NOMO-1 treated with DMSO at 0.1 percent for 48 hours (cell line): ENCODE measurements at regions not wholly inside any gene's neighbourhood (a gene's known extent, or its start where the extent isn't known, plus 50 kb on each side); places are given as distances from the start of the nearest gene placed in this dataset.

Experiments used
- DNase-seq: peaks from one replicate; lab custom pipeline; 2025; ENCODE audit not compliant: unreplicated experiment; lab: John Stamatoyannopoulos, UW

DNA sequence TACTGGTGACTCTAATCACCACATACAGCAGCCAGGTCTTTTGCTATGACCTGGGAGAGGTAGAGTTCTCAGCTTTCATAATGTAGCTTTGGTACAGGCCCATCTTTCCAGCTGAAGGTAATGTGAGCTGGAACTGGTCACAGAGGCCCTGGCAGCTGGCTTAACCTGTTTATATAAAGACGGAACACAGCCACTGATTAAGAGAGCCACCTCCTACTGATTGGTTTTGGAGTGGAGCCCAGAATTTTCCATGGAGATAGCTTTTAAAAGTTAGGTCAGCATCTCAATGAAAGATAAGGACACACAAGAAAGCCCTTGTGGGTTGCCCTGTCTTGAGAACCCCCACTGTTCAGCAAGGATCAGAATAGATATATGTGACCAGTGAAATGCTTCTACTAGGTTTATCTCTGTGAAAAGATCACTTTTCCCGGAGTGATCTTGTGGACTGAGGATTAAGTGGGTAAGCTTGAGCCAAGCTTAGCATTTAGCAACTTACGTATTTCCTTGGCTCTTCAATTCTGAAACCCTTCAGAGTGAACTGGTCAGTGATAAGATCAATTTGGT lies 213.7 kb upstream of the CITED2 start:
- no peak for DNase-seq

DNA sequence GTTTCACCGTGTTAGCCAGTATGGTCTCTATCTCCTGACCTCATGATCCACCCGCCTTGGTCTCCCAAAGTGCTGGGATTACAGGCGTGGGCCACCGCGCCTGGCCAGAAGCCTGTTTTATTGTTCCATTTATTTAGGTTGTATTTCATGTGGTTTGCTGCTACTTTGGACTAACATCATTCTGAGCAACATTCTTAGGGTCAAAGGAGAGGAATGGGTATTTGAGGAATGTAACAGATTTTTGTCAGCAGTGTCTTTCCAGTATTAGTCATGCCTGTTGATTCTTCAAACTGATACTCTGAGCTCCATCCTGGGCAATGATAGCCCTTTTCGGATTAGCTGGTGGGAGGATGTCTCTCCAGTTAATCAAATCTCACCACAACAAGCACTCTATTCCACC lies 213.0 kb upstream of the CITED2 start:
- DNase-seq = no peak

DNA sequence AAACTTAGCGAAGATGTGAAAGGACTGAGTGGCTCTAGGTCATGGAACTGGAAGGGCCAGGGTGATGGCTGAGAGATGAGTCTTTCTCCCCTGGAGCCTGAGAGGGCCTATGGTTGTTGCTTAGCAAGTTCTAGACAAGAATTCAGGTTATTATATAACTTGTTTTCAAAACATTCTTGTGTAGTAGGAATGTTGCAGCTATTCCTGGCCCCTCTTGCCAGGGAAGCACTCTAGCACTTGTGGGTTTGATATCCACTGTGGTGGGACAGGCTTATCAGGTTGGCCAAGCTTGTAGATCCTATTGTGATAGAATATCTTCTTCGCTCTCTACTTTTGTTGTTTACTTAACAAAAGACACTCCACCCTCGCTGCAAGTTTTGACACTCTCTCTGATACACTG lies 211.8 kb upstream of the CITED2 start:
- no peak for DNase-seq

DNA sequence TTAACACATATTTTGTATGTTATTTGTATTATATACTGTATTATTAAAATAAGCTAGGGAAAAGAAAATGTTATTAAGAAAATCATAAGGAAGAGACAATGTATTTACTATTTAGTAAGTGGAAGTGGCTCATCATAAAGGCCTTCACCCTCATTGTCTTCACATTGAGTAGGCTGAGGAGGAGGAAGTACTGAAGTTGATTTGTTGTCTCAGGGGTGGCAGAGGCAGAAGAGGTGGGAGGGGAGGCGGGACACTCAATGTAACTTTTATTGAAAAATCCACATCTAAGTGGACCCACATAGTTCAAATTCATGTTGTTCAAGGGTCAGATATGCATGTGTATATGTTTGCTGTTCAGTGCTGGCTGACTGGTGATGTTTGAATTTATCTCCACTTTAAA lies 210.2 kb upstream of the CITED2 start:
- DNase-seq = no peak

DNA sequence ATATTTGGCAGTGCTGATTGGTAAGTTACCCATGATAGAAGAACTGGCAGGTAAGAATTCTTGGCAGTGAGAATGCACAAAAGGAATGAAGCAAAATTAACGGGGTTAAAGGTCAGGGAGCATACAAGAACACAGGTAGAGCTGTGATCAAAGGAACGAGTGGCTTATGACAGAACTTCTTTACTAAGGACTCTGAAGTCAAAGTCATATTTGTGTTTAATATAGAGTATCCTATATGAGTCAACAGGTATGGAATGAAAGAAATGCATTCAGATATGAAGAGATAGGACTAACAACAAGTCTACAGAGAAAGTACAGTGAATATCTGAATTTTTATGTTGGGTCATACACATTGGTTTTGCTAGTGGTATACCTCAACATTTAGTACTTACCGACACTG lies 209.0 kb upstream of the CITED2 start:
- DNase-seq = no peak

DNA sequence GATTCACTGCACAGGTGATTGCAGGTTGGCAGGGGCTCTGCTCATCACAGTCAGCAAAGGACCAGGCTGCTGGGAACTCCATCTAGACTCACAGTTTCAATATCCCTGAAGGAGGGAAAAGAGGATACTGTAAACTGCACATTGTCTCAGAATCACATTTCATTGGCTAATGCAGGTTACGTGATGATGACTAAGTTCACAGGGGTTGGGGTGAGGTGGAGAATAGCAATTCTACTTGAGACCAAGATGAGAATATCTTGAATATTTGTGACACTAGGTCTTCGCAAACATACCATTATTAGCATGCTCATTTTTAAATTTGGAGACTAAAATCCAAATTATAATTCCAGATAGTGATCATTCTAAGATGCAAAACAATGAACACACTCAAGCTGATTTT lies 208.5 kb upstream of the CITED2 start:
- no peak for DNase-seq

DNA sequence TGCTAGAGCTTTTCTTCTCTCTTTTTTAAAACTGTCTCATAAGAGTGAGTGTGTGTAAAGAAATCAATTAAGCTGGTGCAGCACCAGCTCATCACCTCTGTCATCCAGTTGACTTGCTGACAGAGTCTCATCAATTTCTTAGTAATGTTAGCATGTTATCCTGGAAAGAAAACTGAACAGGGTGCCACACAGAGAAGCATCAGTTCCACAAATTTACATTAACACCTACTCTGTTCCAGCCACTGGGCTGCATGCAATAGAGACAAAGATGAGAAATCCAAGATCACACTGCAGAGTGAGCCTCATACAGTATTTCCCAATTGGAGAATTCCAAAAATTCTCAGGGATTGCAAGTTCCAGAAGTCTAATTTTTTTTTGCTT lies 207.0 kb upstream of the CITED2 start:
- DNase-seq = no peak

DNA sequence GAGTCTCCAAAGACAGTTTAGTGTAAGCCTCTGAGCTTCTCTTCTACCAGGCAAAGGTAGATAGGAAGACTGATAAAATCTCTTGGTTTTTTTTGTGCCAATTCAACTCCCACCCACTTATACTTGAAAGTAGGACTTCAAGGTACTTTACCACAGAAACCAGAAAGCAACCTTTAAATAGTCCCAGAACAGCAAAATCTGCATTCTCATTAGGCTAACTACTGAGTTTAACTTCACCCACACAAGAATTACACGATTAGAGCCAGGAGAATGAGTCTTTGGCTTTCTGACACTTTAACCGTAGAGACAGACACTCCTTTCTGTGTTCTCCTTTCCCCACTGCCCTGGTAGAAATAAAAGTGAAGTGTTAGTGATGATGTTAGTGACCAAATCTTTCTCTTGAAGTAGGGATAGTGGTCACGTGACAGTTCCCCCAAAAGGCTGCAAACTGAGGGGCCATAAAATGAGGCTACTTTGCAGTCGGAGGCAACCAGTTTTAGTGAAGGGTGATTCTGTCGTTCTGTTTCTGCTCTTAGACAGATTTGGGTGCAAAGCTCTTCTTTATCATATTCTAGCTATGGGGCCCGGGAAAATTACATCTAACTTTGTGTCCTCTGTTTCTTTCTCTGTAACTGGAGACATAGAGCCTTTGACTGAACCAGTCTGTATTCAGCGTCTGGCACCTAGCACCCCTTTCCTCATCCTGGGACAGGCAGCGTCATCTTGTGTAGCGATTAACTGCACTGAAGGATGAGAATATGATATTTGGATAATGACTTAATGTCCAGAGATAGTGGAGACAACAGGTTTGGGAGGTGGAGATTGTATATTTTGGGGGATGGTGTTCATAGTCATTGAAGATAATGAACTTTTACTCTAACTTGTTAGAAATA lies 206.4 kb upstream of the CITED2 start:
- no peak for DNase-seq

DNA sequence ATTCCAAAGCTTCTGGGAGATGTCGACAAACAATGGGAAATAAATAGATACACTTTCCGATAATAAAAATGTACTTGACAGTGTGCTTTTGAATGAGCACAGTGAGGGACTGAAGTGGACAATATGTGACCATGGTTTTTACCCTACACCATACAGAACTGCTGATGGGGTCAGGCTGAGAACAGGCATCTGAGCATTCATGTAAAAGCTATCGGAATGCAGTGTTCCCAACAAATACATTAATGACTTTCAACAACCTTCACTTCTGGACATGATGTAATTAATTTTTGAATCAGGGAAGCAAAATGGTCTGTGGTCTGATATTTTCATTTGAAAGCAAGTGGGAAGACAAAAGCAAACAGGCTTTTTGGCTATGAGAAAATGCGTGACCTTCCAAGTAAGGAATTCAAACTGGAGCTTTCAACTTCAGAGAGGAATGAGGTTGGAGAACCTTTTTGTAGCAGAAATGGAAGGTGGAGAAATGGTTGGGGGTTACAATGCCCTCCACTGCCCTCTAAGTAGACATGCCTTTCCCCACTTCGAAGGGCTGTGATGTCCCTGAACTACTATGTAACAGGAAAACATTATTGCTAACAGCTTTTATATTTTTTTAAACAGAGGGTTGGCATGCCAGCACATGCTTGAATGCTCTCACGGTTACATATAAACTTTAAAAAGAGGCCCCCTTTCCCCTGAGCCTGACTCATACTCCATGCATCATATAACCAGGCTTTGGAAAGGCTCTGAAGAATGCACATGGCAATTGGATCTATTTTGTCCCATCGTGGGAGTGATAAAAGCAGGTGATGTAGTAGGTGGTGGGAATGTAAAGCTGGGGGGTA lies 203.5 kb upstream of the CITED2 start:
- peak; percentile 42 for DNase-seq

DNA sequence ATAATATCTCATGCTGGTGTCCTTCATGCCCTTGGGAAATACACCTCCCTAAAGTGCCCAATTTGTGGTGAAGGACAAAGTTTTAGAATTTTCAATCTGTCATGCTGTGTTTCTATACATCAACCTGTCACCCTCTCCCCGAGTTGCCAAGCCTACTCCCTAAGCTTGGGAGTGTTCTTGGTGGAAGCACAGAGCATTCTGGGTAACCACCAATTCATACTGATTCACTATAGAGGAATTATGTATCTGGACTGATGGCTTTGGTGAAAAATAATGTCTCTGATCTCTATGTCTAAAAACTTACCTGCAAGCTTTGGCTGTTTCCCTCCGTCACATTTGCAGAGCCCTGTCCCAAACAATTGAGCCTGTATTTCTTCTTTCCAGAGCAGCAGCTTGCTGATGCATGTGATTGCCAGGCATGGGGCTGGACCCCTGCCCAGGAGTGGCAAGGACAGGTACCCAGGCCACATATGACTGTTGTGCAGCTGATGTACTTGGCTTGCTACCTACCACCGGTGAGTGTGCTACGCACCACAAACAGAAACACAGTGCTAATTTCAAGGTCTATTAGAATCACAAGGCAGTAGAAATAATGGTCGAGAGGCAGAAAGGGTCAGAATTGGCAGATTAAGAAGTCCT lies 202.8 kb upstream of the CITED2 start:
- DNase-seq = no peak

DNA sequence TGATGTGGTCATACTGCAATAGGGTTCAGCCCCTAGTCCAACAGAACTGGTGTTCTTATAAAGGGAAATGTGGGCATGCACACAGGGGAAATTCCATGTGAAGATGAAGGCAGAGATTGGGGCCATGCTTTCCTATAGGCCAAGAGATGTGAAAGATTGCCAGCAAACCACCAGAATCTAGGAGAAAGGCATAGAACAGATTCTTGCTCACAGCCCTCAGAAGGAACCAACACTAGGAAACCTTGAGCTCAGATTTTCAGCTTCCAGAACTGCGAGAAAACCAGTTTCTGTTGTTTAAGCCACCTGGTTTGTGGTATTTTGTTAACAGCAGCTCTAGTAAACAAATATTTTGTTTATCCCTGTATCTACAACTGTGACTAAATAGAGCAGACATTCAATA lies 197.6 kb upstream of the CITED2 start:
- DNase-seq = no peak

DNA sequence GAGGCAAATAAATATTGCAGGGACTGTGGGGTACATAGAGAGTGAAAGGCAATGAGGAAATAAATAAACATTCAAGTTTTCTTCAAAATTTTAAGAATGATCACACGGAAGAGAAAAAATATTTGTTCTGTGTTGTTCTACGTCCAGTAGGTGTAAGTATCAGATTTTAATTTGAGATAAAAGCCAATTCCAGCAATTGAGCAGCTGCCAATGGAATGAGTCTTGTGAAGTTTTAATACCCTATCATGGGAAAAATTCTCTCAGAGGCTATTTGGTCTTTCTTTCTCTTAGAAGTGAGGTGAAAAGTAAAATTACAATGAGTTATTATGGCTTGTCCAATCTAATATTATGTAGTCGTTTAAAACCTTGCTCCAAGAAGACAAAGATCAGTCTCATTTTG lies 195.7 kb upstream of the CITED2 start:
- no peak for DNase-seq

DNA sequence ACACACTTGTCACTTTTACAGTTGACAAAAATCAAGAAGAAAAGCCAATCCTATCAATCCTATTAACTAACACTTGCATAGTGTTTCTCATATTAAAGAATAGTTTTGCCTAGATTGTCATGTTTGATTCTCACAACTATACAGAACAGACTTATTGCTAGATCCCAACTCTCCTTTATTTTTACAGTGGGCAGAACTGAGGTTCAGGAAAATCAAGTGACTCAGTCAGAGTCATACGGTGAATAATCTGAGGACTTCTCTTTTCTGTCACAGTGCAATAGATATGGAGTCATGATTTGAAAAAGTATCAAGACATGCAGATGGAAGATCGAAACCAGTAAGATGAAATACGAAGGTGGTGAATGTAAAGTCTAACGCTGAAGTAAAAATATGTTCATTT lies 195.1 kb upstream of the CITED2 start:
- peak; percentile 40 for DNase-seq

DNA sequence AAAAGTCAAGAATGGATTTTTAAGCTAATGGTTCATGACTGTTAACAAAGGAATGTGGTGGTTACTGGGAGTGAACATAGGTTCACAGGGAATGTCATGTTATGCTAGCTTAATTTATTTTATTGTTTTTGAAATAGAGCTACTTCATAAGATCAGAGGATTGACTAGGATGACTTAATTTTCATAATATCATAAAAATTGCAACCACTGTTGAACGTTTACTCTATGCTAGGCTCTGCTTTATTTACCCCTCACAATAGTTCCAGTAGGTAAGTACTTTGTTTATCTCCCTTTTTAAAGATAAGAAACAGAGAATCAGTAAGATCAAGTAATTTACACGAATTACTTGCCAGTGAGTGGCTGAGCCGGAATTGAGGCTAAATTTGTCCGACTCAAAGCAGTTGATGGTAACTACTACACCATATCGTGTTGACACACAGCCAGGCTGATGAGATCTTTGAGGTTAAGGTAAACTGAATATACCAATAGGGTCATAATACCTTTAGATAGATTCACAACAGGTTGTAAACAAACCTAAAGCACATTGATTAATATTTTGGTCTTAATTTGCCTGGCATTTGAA lies 194.6 kb upstream of the CITED2 start:
- DNase-seq = no peak

DNA sequence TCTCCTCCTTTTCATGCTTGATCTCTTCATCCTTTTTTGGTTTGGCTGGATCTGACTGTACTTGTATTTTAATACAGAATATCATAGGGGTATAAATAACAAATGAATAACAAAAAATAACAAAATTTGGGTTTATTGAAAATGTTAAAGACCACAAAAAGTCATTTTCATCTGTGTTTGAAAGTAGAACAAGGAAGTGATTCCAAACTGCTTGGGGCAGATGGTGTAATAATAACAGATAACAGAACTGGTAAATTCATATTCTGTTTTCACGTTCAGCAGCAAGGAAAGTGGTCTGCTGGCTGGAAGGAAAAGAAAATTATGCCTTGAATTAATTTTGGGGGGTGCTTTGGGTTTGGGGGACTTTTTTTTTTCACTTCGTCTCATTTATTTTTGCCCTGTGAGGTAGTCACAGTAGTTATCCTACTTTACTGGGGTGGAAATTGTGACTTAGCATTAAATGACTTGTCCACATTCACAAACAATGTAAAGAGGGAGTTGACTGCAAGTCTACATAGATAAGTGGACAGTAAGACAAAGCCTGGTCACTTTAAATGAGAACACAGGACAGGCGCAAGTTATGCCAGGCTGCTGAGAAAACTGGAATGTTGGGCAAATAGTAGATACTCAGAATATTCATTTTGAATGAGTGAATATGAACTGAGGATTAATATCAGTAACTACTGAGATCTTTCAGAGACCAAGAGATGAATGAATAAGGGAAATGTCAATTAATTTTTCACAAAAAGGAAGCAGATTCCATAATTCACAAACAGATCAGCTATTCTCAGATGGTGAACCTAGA lies 193.9 kb upstream of the CITED2 start:
- peak; percentile 71 for DNase-seq

DNA sequence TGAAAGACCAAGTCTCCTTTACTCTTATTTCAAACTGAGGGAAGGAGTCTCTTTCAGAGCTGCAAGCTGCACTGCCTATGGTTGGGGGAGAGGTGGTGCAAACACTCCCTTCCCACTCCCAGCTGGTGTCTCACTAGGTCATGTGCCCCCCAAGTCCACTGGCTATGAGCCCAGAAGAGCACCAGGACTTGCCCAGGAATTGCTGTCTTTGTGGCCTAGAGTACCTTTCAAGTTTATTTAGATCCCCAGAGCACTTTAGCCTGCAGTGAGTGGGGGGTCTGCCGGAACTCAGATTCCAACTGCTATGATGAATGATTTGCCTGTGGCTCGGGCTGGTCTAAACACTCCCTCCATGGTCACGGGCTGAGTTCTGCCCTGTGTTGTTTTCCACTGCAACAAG lies 192.6 kb upstream of the CITED2 start:
- no peak for DNase-seq

DNA sequence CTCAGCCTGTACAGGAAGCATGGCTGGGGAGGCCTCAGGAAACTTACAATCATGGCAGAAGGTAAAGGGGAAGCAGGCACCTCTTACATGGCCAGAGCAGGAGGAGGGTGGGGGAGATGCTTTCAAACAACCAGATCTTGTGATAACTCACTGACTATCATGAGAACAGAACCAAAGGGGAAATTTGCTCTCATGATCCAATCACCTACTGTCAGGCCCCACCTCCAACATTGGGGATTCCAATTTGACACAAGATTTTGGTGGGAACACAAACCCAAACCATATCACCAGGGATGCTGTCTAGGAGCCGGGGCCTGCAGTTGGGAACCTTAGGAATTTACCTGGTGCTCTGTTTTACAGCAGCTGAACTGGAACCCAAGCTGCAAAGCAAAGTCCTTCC lies 191.1 kb upstream of the CITED2 start:
- no peak for DNase-seq

DNA sequence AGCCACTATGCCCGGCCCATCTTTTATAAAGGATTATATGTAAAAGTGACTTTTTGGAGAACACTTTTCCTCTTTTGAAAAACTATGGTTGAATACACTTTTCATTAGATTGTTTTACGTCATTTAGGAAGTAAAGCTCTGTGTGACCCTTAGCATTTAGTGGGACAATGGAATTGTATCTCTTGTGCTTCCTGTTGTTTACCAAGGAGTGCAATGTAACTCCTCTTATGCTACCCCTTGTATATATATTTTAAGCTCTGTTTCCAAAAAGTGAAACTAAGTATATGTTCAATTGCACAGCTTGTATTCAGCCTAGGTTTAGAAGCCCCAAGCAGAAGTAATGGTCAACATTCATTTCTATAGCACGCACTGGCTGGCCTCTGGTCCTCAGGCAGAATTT lies 183.1 kb upstream of the CITED2 start:
- DNase-seq = no peak

DNA sequence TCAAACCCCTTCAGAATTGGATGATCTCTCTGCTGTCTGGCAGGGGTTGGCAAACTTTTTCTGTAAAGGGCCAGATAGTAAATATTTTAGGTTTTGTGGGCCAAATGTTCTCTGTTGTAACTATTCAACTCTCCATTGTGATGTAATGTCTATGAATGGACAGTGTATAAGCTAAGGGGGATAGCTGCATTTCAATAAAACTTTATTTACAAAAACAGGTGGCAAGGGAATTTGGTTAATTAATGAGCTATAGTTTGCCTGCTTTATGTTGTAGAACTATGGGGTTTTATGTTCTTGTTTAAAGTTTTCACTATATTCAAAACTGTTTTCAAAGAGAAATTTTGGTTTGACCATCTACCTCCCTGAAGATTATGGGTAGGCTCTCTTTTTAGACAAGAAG lies 182.1 kb upstream of the CITED2 start:
- no peak for DNase-seq

DNA sequence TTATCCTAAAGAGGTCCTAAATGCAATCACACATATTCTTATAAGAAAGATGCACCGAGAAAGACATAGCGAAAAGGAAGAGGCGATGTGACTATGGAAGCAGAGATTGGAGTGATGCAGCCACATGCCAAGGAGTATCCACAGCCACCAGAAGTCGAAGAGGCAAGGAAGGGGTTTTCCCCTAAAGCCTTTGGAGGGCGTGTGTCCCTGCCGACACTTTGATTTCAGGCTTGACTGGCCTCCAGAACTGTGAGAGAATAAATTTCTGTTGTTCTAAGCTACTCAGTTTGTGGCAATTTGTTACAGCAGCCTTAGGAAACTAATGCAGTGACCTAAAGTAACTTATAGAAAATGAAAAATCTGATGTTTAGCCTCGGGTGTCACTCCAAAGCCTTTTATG lies 179.5 kb upstream of the CITED2 start:
- DNase-seq = no peak
